ENCODE measurements at regions not wholly inside any gene's neighbourhood (a gene's known extent, or its start where the extent isn't known, plus 50 kb on each side); places are given as distances from the start of the nearest gene placed in this dataset.
"Not testable (repeated sequence)": the region's sequence is repeated elsewhere in the genome, so short reads cannot be mapped to it uniquely, and the experiment has no call there.

- peaks cover 6% of the 10 kb centered on the region for H3K9me3 Mint-ChIP-seq
- no peaks in the 10 kb centered on the region for H3K36me3 Mint-ChIP-seq
- H3K27ac Mint-ChIP-seq = no peak overlapping the region
- no peak for DNase-seq (ENCODE audit: low spot score in 2 of 2)
- H3K4me1 Mint-ChIP-seq = no peaks in the 10 kb centered on the region
- ATAC-seq = no peak
- no peak overlapping the region for H3K4me3 Mint-ChIP-seq
Observed at GRCh38 chr7:13727279-13727678, 262.2 kb downstream of the ETV1 start.

DNA sequence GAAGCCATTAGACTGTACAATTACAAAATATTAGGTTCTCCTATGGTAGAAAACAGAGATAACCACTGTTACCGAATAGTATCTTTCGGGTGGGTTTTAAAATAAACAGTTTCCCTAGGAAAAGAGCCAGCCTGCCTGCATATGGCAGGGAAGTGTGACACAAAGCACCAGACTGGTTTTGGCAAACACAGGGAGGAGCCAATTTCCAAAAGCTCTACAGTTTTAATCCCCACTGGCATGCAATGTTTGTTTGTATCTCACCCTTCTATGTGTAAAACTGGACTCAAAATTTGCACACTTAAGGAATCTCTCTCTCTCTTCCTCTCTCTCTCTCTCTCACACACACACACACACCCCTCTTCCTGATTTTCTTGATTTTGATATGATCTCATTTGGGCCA is 261.7 kb downstream of the ETV1 start:
- no peak for ATAC-seq
- DNase-seq (ENCODE audit: low spot score in 2 of 2) = no peak
- H3K36me3 Mint-ChIP-seq = no peaks in the 10 kb centered on the region
- no peak overlapping the region for H3K27ac Mint-ChIP-seq
- H3K4me3 Mint-ChIP-seq = no peak overlapping the region
- peaks cover 6% of the 10 kb centered on the region for H3K9me3 Mint-ChIP-seq
- H3K4me1 Mint-ChIP-seq = no peaks in the 10 kb centered on the region

DNA sequence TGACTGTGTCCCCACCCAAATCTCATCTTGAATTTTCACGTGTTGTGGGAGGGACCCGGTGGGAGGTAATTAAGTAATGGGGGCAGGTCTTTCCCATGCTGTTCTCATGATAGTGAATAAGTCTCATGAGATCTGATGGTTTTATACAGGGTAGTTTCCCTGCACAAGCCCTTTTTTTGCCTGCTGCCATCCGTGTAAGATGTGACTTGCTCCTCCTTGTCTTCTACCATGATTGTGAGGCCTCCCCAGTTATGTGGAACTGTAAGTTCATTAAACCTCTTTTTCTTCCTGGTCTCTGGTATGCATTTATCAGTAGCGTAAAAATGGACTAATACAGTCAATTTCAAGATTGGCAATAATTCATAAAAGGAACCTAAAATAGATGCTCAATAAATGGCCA is 261.0 kb downstream of the ETV1 start:
- H3K4me3 Mint-ChIP-seq; DNase-seq (ENCODE audit: low spot score in 2 of 2); ATAC-seq; H3K4me1 Mint-ChIP-seq; H3K9me3 Mint-ChIP-seq; H3K27ac Mint-ChIP-seq; H3K36me3 Mint-ChIP-seq: not testable (repeated sequence)

GRCh38 chr7:13731643-13732042 is 257.8 kb downstream of the ETV1 start:
- DNase-seq (ENCODE audit: low spot score in 2 of 2) (no peak), ATAC-seq (no peak)
- Mint-ChIP-seq H3K9me3 (peaks cover 6% of the 10 kb centered on the region), H3K4me3 (no peak overlapping the region), H3K4me1 (no peaks in the 10 kb centered on the region), H3K36me3 (no peaks in the 10 kb centered on the region), H3K27ac (no peak overlapping the region)

- DNase-seq (ENCODE audit: low spot score in 2 of 2) (no peak), ATAC-seq (no peak)
- Mint-ChIP-seq H3K4me3 (no peak overlapping the region), H3K9me3 (no peaks in the 10 kb centered on the region), H3K36me3 (no peaks in the 10 kb centered on the region), H3K4me1 (no peaks in the 10 kb centered on the region), H3K27ac (no peak overlapping the region)
Observed at GRCh38 chr7:13737563-13737962, 251.9 kb downstream of the ETV1 start.

DNA sequence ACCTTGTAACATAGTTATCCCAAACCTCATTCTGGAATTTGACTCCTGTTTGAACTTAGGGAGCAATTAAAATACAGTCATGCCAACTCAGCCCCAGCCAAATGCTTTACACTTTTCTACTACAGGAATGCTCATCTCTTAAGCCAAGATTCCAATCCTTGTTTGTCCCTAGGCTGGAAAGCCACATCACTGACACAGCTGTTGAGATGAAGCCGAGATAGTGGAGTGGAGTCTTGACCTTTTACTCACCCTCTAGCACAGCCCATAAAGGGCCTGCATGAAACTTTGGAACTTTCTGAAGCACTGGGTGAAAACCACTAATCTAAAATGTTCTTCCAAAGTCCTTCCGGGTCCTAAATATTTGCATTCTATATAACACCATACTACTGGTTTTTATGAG is 247.3 kb downstream of the ETV1 start:
- Mint-ChIP-seq H3K4me3 (no peak overlapping the region), H3K4me1 (no peaks in the 10 kb centered on the region), H3K9me3 (no peaks in the 10 kb centered on the region), H3K36me3 (no peaks in the 10 kb centered on the region), H3K27ac (no peak overlapping the region)
- DNase-seq (ENCODE audit: low spot score in 2 of 2) (no peak), ATAC-seq (no peak)

DNA sequence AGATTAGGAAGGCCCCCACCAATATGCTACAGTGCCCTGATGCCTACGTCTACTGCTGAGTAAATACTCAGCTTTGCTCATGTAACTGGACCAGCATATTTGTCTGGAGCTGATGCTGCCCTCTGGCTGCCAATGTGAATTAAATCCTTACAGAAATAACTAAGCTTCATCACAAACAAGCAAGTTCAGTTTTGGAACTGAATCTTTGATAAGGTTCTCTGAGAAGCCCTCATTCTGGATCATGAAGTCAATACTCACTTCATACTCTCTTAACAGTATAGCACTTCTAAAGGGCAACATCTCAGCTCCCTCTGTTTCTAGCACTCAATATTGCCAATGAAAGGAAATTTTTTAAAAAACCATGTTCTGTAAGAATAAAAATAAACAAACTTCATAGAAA is 246.7 kb downstream of the ETV1 start:
- ATAC-seq (peak; percentile 60), DNase-seq (ENCODE audit: low spot score in 2 of 2) (no peak)
- Mint-ChIP-seq H3K9me3 (no peaks in the 10 kb centered on the region), H3K4me1 (no peaks in the 10 kb centered on the region), H3K4me3 (no peak overlapping the region), H3K36me3 (no peaks in the 10 kb centered on the region), H3K27ac (no peak overlapping the region)

GRCh38 chr7:13743226-13743625 is 246.2 kb downstream of the ETV1 start:
- Mint-ChIP-seq H3K27ac (no peak overlapping the region), H3K36me3 (no peaks in the 10 kb centered on the region), H3K9me3 (no peaks in the 10 kb centered on the region), H3K4me3 (no peak overlapping the region), H3K4me1 (no peaks in the 10 kb centered on the region)
- ATAC-seq (no peak), DNase-seq (ENCODE audit: low spot score in 2 of 2) (no peak)

DNA sequence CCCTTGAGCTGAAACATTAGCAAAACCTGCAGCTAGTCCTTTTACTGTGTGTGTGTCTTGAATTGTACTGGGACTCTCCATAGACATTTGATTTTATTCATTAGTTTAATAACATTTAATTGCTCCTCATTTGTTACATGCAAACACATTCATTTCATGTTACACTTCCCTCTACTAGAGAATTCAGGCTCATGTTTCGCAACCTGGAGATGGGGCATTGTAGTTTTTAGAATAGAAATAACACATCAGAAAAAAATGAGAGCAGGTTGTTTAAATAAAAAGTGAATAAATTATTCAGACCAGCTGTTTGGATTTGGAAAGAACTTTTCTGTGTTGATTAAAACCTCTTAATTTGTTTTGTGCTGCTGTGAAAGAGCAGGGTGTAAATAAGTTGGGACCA is 243.9 kb downstream of the ETV1 start:
- H3K9me3 Mint-ChIP-seq = no peaks in the 10 kb centered on the region
- no peak overlapping the region for H3K27ac Mint-ChIP-seq
- H3K36me3 Mint-ChIP-seq = no peaks in the 10 kb centered on the region
- no peak for DNase-seq (ENCODE audit: low spot score in 2 of 2)
- no peak for ATAC-seq
- no peak overlapping the region for H3K4me3 Mint-ChIP-seq
- no peaks in the 10 kb centered on the region for H3K4me1 Mint-ChIP-seq

- H3K9me3 Mint-ChIP-seq = no peaks in the 10 kb centered on the region
- no peaks in the 10 kb centered on the region for H3K4me1 Mint-ChIP-seq
- no peaks in the 10 kb centered on the region for H3K36me3 Mint-ChIP-seq
- no peak for DNase-seq (ENCODE audit: low spot score in 2 of 2)
- no peak overlapping the region for H3K27ac Mint-ChIP-seq
- no peak overlapping the region for H3K4me3 Mint-ChIP-seq
- no peak for ATAC-seq
Observed at GRCh38 chr7:13748998-13749397, 240.5 kb downstream of the ETV1 start.

DNA sequence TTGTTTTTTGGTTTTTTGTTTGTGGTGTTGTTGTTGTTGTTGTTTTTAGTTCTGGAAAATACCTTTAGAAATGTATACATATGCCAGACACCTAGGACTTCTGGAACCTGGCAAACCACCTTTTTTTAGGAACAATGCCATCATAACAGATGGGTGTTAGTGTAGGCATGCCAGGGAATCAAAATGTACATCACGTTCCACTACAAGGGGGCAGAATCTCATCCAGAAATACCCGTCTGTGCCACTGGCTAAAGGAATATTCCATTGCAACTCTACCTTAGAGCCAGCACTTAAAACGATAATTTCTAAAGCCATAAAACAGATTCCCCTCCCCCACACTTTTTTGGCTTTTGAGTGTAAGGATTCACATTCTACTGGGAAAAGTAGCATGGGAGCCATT is 239.8 kb downstream of the ETV1 start:
- Mint-ChIP-seq H3K27ac (no peak overlapping the region), H3K4me3 (no peak overlapping the region), H3K9me3 (no peaks in the 10 kb centered on the region), H3K4me1 (no peaks in the 10 kb centered on the region), H3K36me3 (no peaks in the 10 kb centered on the region)
- no peak for ATAC-seq
- DNase-seq (ENCODE audit: low spot score in 2 of 2) = no peak

GRCh38 chr7:13751766-13752165 is 237.7 kb downstream of the ETV1 start:
- no peak overlapping the region for H3K27ac Mint-ChIP-seq
- ATAC-seq = no peak
- no peaks in the 10 kb centered on the region for H3K4me1 Mint-ChIP-seq
- H3K4me3 Mint-ChIP-seq = no peak overlapping the region
- H3K9me3 Mint-ChIP-seq = no peaks in the 10 kb centered on the region
- H3K36me3 Mint-ChIP-seq = no peaks in the 10 kb centered on the region
- DNase-seq (ENCODE audit: low spot score in 2 of 2) = no peak

GRCh38 chr7:13757841-13758240 is 231.6 kb downstream of the ETV1 start:
- ATAC-seq (no peak), DNase-seq (ENCODE audit: low spot score in 2 of 2) (no peak)
- Mint-ChIP-seq H3K4me1 (no peaks in the 10 kb centered on the region), H3K27ac (no peak overlapping the region), H3K36me3 (no peaks in the 10 kb centered on the region), H3K9me3 (no peaks in the 10 kb centered on the region), H3K4me3 (no peak overlapping the region)

GRCh38 chr7:13765853-13766252 is 223.6 kb downstream of the ETV1 start:
- ATAC-seq; H3K4me1 Mint-ChIP-seq; DNase-seq (ENCODE audit: low spot score in 2 of 2); H3K36me3 Mint-ChIP-seq; H3K27ac Mint-ChIP-seq; H3K4me3 Mint-ChIP-seq; H3K9me3 Mint-ChIP-seq: not testable (repeated sequence)

GRCh38 chr7:13770305-13770704 is 219.2 kb downstream of the ETV1 start:
- H3K36me3 Mint-ChIP-seq = no peaks in the 10 kb centered on the region
- no peak overlapping the region for H3K27ac Mint-ChIP-seq
- DNase-seq (ENCODE audit: low spot score in 2 of 2) (no peak), ATAC-seq (no peak)
- H3K9me3 Mint-ChIP-seq = no peaks in the 10 kb centered on the region
- no peak overlapping the region for H3K4me3 Mint-ChIP-seq
- H3K4me1 Mint-ChIP-seq = no peaks in the 10 kb centered on the region

GRCh38 chr7:13774976-13775375 is 214.5 kb downstream of the ETV1 start:
- no peaks in the 10 kb centered on the region for H3K9me3 Mint-ChIP-seq
- H3K27ac Mint-ChIP-seq = no peak overlapping the region
- no peak overlapping the region for H3K4me3 Mint-ChIP-seq
- peaks cover 16% of the 10 kb centered on the region for H3K4me1 Mint-ChIP-seq
- no peaks in the 10 kb centered on the region for H3K36me3 Mint-ChIP-seq
- no peak for DNase-seq (ENCODE audit: low spot score in 2 of 2)
- no peak for ATAC-seq

GRCh38 chr7:13777242-13777641 is 212.2 kb downstream of the ETV1 start:
- Mint-ChIP-seq H3K4me3 (no peak overlapping the region), H3K9me3 (no peaks in the 10 kb centered on the region), H3K36me3 (no peaks in the 10 kb centered on the region), H3K27ac (no peak overlapping the region), H3K4me1 (peaks cover 16% of the 10 kb centered on the region)
- DNase-seq (ENCODE audit: low spot score in 2 of 2) (no peak), ATAC-seq (no peak)
